Endothelial cell of umbilical vein (primary cell): ENCODE measurements at regions not wholly inside any gene's neighbourhood (a gene's known extent, or its start where the extent isn't known, plus 50 kb on each side); places are given as distances from the start of the nearest gene placed in this dataset.

Experiments used
- BruUV-seq: library from RNA; stranded (reverse); fragments of 400-500 nt; replicated peaks from 2 replicates; lab custom pipeline; 2021; lab: Mats Ljungman, UMichigan
- CTCF ChIA-PET: fragments of 300-600, 350-600 bp; sonication (Branson Sonifier 250); formaldehyde crosslinking; loops from one replicate; lab custom pipeline; 2021; ENCODE audit warnings: antibody characterized with exemption, inconsistent platforms; lab: Charles Lee
- POLR2A ChIA-PET: fragments of 300-600, 350-600 bp; sonication (Branson Sonifier 250); formaldehyde crosslinking; loops from one replicate; lab custom pipeline; 2021; ENCODE audit warnings: antibody characterized with exemption, inconsistent platforms; lab: Charles Lee
- DNase-seq: peaks from one replicate; pipeline ENCODE4 v3.0.0-alpha.2; 2011; ENCODE audit warnings: low read depth, low spot score
- FAIRE-seq: peaks from 2 replicates; lab custom pipeline; 2011; peaks lifted over from hg19 to GRCh38; lab: Jason Lieb, UNC
- H2AFZ ChIP-seq: 2 replicates; pipeline ENCODE4 v1.6.0; 2012; ENCODE audit warnings: low read depth, low read length, control low read depth, inconsistent platforms
- H3K27ac ChIP-seq: 2 replicates; pipeline ENCODE4 v1.5.1; 2011; ENCODE audit warnings: low read depth, mild to moderate bottlenecking, control low read depth, low read length, moderate library complexity; ENCODE audit not compliant: insufficient read depth
- H3K27me3 ChIP-seq, 2 experiments: 2 replicates each; pipeline versions ENCODE4 v1.6.0 to v1.6.1; 2011; ENCODE audit warnings: low read length in 2 of 2, mixed read lengths in 1 of 2; ENCODE audit not compliant: control insufficient read depth in 2 of 2, insufficient read depth in 2 of 2
- H3K36me3 ChIP-seq, 2 experiments: 2 replicates in 1 of 2; 3 replicates in 1 of 2; pipeline ENCODE4 v1.5.1; 2011; ENCODE audit warnings: low read length in 2 of 2, mild to moderate bottlenecking in 1 of 2, moderate library complexity in 1 of 2; ENCODE audit not compliant: control insufficient read depth in 2 of 2, insufficient read depth in 2 of 2; ENCODE audit errors: extremely low read depth in 1 of 2
- H3K4me1 ChIP-seq: 3 replicates; pipeline ENCODE4 v1.5.1; 2011; ENCODE audit warnings: mild to moderate bottlenecking, low read length; ENCODE audit not compliant: control insufficient read depth, insufficient read depth; ENCODE audit errors: extremely low read depth
- H3K4me2 ChIP-seq: 2 replicates; pipeline ENCODE4 v1.6.1; 2011; ENCODE audit warnings: low read length, control low read depth, mixed read lengths; ENCODE audit not compliant: insufficient read depth
- H3K4me3 ChIP-seq, 3 experiments: fragments of 200-600 bp in 1 of 3; sonication (generic), shearing (Covaris generic) in 1 of 3; replicated peaks in 1 of 3; 2 replicates each; pipeline ENCODE4 v1.5.1; 2011 to 2016; ENCODE audit warnings: control low read depth in 3 of 3, low read length in 3 of 3, mild to moderate bottlenecking in 2 of 3, inconsistent platforms in 1 of 3, low read depth in 1 of 3, moderate library complexity in 1 of 3; ENCODE audit not compliant: insufficient read depth in 1 of 3
- H3K79me2 ChIP-seq: 2 replicates; pipeline ENCODE4 v1.6.0; 2012; ENCODE audit warnings: low read length, inconsistent platforms; ENCODE audit not compliant: control insufficient read depth, insufficient read depth
- H3K9ac ChIP-seq: replicated peaks from 2 replicates; pipeline ENCODE3; 2011; ENCODE audit warnings: low read length, control low read depth; ENCODE audit not compliant: insufficient read depth; ENCODE audit errors: extremely low read depth
- H3K9me1 ChIP-seq: replicated peaks from 3 replicates; pipeline ENCODE4 v1.6.0; 2011; ENCODE audit warnings: mild to moderate bottlenecking, low read length; ENCODE audit not compliant: control insufficient read depth, insufficient read depth; ENCODE audit errors: extremely low read depth
- H3K9me3 ChIP-seq: replicated peaks from 2 replicates; pipeline ENCODE4 v1.5.1; 2012; ENCODE audit warnings: low read length, inconsistent platforms; ENCODE audit not compliant: control insufficient read depth, insufficient read depth
- H4K20me1 ChIP-seq: replicated peaks from 2 replicates; pipeline ENCODE3; 2011; ENCODE audit warnings: mild to moderate bottlenecking, low read length; ENCODE audit not compliant: control insufficient read depth, insufficient read depth; ENCODE audit errors: extremely low read depth
- CTCF ChIP-seq, 2 donors: IDR thresholded peaks; 1 replicate in 1 of 2; 2 replicates in 1 of 2; pipeline ENCODE4 v1.5.1; 2011; ENCODE audit warnings: low read length in 2 of 2, mild to moderate bottlenecking in 2 of 2, moderate library complexity in 2 of 2, control low read depth in 1 of 2, inconsistent platforms in 1 of 2, low read depth in 1 of 2; ENCODE audit not compliant: insufficient read depth in 1 of 2; ENCODE audit errors: extremely low read depth in 1 of 2
- EZH2 ChIP-seq: IDR thresholded peaks from 2 replicates; pipeline ENCODE4 v1.6.1; 2012; ENCODE audit warnings: borderline replicate concordance, low read depth, mild to moderate bottlenecking, moderate library complexity, low read length, inconsistent platforms; ENCODE audit not compliant: severe bottlenecking
- FOS ChIP-seq: IDR thresholded peaks from 2 replicates; pipeline ENCODE4 v1.6.1; 2011; ENCODE audit warnings: mild to moderate bottlenecking, low read length, moderate library complexity, borderline replicate concordance; ENCODE audit not compliant: insufficient read depth
- GATA2 ChIP-seq: IDR thresholded peaks from 2 replicates; pipeline ENCODE4 v1.7.0; 2011; ENCODE audit warnings: low read depth, mild to moderate bottlenecking, moderate library complexity, mixed read lengths, low read length; ENCODE audit not compliant: insufficient read length, insufficient read depth
- JUN ChIP-seq: IDR thresholded peaks from 2 replicates; pipeline ENCODE4 v1.6.1; 2011; ENCODE audit warnings: borderline replicate concordance, low read depth; ENCODE audit not compliant: insufficient read length, insufficient read depth
- MYC ChIP-seq: IDR thresholded peaks from one replicate; pipeline ENCODE4 v1.6.1; 2011; ENCODE audit warnings: mild to moderate bottlenecking, low read depth, low read length
- POLR2A ChIP-seq: IDR thresholded peaks from 2 replicates; pipeline ENCODE4 v1.6.1; 2012; ENCODE audit warnings: low read depth, mild to moderate bottlenecking, control low read depth, low read length
- POLR2AphosphoS5 ChIP-seq: IDR thresholded peaks from 2 replicates; pipeline ENCODE4 v1.6.1; 2012; ENCODE audit warnings: low read depth, mild to moderate bottlenecking, control low read depth, low read length, moderate library complexity; ENCODE audit not compliant: insufficient read depth
- dilution Hi-C: fragments of 300-500 bp; cut with MboI; formaldehyde crosslinking; loops from one replicate; pipeline ENCODE4 v1.15.0; 2019; ENCODE audit warnings: low sequenced_read_pairs; ENCODE audit not compliant: extremely low pct_ligation_motif_present
- intact Hi-C: fragments of 100-400 bp; cut with micrococcal nuclease; formaldehyde crosslinking; loops from one replicate; pipeline ENCODE4 v1.10.0; 2022
- TF ChIP-seq, protein P1 (sequence below): IDR thresholded peaks from 2 replicates; pipeline ENCODE4 v1.6.1; 2011; ENCODE audit not compliant: insufficient read depth, insufficient read length

DNA sequence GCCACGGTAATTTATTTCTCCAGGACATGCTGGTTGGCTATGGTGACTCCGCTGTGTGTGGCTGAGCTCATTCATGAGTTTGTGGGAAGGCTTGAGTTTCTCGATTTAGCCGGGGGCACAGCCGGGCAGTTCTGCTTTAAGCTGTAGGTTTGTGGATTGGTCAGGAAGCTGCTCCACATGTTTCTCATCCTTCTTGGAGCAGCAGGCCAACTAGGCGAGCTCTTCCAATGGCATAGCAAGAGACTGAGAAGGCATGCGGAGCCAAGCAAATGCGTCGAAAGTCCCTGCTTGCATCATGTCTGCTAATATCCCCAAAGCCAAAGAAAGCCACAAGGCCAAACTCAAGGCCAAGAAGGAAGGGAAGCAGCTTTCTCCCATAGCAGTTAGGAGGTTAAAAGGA is 71.6 kb upstream of the GREM2 start:
- H3K36me3 ChIP-seq = no peaks in the 10 kb centered on the region
- no peaks in the 10 kb centered on the region for H3K79me2 ChIP-seq
- no peaks in the 10 kb centered on the region for H3K4me1 ChIP-seq
- no peak overlapping the region for H2AFZ ChIP-seq
- DNase-seq (no peak), FAIRE-seq (no peak)
- intact Hi-C loops (no loop called here), dilution Hi-C loops (no loop called here)
- POLR2A ChIA-PET = no interaction called here
- H3K4me3 ChIP-seq = no peak overlapping the region
- TF ChIP-seq JUN = no peak
- TF ChIP-seq GATA2 = no peak
- no peak for TF ChIP-seq FOS
- no peak for TF ChIP-seq POLR2A
- no peak for TF ChIP-seq CTCF (IDR thresholded peaks at IDR 0.05; ENCODE audit: extremely low read depth in 1 of 2, insufficient read depth in 1 of 2, low read depth in 1 of 2, low read length in 2 of 2)
- TF ChIP-seq, protein P1, sequence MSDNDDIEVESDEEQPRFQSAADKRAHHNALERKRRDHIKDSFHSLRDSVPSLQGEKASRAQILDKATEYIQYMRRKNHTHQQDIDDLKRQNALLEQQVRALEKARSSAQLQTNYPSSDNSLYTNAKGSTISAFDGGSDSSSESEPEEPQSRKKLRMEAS = no peak
- no peaks in the 10 kb centered on the region for H3K9me1 ChIP-seq
- no peaks in the 10 kb centered on the region for H4K20me1 ChIP-seq
- H3K9ac ChIP-seq = no peak overlapping the region
- CTCF ChIA-PET = no interaction called here
- BruUV-seq = no TSS peak
- H3K9me3 ChIP-seq = no peaks in the 10 kb centered on the region
- H3K27me3 ChIP-seq = no peaks in the 10 kb centered on the region
- H3K27ac ChIP-seq = no peak overlapping the region
- no peak overlapping the region for H3K4me2 ChIP-seq

- intact Hi-C loops = no loop called here
- BruUV-seq = no TSS peak
Measured at GRCh38 chr1:240682859-240683242, 70.9 kb upstream of the GREM2 start.

More at GRCh38 chr1:240682859-240683242, 70.9 kb upstream of the GREM2 start:
- Histone ChIP-seq H3K4me3 (no peak overlapping the region), H3K79me2 (no peaks in the 10 kb centered on the region), H3K4me1 (no peaks in the 10 kb centered on the region), H3K9ac (no peak overlapping the region), H3K36me3 (no peaks in the 10 kb centered on the region), H3K27me3 (no peaks in the 10 kb centered on the region), H3K27ac (no peak overlapping the region), H3K9me1 (no peaks in the 10 kb centered on the region), H3K4me2 (no peak overlapping the region), H2AFZ (no peak overlapping the region), H4K20me1 (no peaks in the 10 kb centered on the region), H3K9me3 (no peaks in the 10 kb centered on the region)
- ChIA-PET POLR2A (no interaction called here), CTCF (no interaction called here)
- dilution Hi-C loops = no loop called here
- DNase-seq = no peak
- TF ChIP-seq POLR2AphosphoS5 (no peak), GATA2 (no peak), MYC (no peak), CTCF (IDR thresholded peaks at IDR 0.05; ENCODE audit: extremely low read depth in 1 of 2, insufficient read depth in 1 of 2, low read depth in 1 of 2, low read length in 2 of 2) (no peak), FOS (no peak), EZH2 (no peak), POLR2A (no peak), JUN (no peak)
- TF ChIP-seq, protein P1 = no peak
- FAIRE-seq = no peak
